Stimulated activated CD8-positive, alpha-beta memory T cell treated with anti-CD3 and anti-CD28 coated beads, Interleukin-2, amount 100 ng/mL, for 48 hours (primary cell): ENCODE measurements at regions not wholly inside any gene's neighbourhood (a gene's known extent, or its start where the extent isn't known, plus 50 kb on each side); places are given as distances from the start of the nearest gene placed in this dataset.
"Not testable (repeated sequence)": the region's sequence is repeated elsewhere in the genome, so short reads cannot be mapped to it uniquely, and the experiment has no call there.

ENCODE experiments used
- DNase-seq, 2 donors: peaks; one replicate each; pipeline ENCODE4 v3.0.0-alpha.2; 2020; ENCODE audit warnings: low read depth in 2 of 2

DNA sequence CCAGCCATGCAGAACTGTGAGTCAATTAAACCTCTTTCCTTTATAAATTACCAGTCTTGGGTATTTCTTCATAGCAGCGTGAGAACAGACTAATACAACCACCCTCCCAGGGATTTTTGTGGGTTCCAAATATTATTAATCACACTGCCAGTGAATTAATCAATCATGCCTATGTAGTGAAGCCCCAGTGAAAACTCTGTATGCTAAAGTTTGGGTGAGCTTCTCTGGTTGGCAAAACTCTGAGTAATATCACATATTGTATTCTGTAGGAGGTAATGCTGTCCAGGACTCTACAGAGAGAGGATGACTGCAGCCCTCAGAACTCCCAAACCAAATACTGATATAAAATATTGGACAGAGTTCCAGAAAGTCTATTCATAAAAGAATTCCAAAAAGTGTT lies 216.9 kb downstream of the RPAP3 start:
- no peak for DNase-seq

DNA sequence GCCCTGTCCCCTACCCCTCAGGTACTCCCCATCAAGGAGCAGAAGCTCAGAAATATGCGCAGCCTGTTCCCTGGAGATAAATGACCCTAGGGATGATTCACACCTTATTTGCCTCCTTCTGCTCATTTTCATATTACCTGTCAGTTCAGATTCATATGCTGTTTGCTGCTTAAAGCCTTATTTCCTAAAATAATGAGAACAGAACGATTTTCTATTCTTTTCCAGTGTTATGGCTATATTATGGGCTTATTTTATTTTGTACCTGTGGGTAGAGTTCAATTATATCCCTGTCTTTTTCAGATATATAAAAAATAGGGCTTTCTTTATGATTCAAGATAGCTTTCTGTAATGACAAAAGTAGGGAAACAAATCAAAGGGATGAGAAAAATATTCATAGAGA lies 224.8 kb downstream of the RPAP3 start:
- DNase-seq, result no peak

DNA sequence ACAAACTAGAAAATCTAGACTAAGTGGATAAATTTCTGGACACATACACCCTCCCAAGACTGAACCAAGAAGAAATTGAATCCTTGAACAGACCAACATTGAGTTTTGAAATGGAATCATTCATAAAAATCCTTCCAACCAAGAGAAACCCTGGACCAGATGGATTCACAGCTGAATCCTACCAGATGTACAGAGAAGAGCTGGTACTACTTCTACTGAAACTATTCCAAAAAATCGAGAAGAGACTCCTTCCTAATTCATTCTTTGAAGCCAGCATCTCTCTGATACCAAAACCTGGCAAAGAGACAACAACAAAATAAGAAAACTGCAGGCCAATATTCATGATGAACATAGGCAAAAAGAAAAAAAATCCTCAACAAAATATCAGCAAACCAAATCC lies 227.4 kb downstream of the RPAP3 start:
- no peak for DNase-seq

DNA sequence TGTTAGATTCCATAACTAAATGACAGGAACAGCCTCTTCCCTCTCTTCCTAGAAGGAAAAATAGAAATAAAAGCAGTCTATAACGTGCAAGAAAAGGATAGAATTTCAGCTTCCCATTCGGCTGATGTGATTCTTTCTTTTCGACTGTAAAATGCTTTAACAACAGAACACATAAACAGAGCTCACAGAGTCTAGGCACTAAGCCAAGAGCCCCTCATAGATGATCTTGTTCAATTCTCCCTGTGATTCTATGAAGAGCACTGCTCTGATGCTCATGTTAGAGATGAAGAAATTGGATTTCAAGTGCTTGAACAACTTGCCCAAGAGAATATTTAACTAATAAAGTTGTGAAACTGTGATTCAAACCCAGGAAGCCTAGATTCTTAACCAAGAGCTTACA lies 232.7 kb downstream of the RPAP3 start:
- no peak for DNase-seq

DNA sequence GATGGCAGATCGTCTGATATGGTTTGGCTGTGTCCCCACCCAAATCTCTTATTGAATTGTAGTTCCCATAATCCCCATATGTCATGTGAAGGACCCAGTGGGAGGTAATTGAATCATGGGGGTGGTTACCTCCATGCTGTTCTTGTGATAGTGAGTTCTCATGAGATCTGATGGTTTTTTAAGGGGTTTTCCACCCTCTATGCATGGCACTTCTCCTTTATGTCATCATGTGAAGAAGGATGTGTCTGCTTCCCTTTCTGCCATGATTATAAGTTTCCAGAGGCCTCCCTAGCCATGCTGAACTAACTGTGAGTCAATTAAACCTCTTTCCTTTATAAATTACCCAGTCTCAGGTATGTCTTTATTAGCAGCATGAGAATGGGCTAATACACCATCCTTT lies 235.5 kb downstream of the RPAP3 start:
- not testable (repeated sequence) for DNase-seq

DNA sequence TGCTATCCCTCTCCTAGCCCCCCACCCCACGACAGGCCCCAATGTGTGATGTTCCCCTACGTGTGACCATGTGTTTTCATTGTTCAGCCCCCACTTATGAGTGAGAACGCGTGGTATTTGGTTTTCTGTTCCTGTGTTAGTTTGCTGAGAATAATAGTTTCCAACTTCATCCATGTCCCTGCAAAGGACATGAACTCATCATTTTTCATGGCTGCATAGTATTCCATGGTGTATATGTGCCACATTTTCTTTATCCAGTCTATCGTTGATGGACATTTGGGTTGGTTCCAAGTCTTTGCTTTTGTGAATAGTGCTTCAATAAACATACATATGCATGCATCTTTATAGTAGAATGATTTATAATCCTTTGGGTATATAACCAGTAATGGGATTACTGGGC lies 241.9 kb downstream of the RPAP3 start:
- not testable (repeated sequence) for DNase-seq

DNA sequence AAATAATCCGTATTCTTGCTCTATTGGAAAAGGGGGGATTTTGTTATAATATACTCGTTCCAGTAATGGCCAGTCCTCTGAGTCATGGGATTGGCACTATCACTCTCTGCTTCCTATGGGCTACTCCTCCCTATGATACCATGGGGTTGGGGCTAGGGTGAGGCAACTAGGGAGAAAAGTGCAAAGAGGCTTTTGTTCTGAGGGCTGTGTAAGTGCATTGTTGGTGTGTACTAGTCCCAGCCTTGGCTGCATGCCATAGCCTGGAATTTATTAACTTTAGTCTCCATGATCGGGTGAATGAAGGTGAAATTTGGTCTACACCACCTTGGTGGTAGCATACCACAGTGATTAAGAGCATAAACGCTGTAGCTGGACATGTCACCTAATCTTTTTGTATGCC lies 247.6 kb downstream of the RPAP3 start:
- DNase-seq, result no peak

DNA sequence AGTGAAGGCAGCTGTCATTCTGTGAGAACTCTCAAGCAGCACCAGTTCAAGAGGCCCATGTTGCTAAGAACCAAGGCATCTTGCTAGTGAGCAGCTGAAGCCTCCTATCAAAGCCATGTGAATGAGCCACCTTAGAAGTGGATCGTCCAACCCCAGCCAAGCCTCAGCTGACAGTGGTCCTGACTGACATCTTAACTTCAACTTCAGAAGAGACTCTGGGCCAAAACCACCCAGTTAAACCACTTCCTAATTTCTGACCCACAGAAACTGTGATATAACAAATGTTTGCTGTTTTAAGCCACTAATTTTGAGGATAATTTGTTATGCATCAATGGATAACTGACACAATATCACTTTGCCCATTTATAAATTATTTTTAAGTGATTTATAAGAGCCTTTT lies 256.0 kb downstream of the RPAP3 start:
- no peak for DNase-seq

DNA sequence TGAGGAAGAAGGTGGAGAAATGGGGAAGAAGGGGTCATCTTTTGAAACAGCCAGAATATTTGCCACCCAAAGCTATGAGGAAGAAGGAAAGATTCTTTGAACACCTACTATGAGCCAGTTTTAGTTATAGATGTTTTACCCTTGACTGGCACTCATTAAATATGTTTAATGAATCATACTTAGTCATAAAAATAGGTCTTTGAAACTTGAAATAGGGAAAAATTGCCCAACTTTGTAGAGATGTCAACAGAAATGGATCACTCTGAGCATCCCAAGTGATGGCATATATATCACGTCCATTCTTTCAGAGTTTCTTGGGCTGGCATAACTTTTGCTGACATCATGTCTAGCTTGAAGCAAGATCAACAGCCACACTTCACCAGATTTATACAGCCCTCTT lies 263.5 kb downstream of the RPAP3 start:
- DNase-seq, result no peak

DNA sequence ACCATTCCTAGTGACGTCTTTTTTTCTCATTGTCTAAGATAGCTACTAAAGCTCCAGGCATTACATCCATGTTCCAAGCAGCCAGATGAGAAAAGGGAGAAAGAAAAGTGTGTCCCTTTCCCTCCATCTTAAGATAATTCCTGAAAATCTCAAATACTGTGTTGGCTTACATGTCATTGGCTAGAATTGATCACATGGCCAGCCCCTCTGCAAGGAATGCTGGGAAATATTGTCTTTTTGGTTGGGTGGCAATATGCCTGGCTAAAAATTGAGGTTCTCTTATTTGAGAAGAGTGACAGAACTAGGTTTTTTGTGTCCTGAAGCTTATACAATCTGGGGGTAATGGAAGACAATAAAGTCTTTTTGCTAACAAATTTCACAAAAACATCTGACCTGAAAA lies 264.3 kb downstream of the RPAP3 start:
- DNase-seq, result no peak

DNA sequence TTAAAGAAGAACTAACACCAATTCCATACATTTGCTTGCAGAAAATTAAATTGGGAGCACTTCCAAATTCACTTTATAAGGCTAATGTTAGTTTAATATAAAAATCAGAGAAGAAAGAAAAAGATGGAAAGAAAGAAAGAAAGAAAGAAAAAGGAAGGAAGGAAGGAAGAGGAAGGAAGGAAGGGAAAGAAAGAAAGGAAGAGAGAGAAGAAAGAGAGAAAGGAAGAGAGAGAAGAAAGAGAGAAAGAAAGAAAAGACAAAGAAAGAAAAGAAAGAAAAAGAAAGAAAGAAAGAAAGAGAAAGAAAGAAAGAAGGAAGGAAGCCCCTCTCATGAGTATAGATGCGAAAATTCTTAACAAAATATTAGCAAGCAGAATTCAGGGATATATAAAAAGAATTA lies 267.7 kb downstream of the RPAP3 start:
- DNase-seq, result no peak

DNA sequence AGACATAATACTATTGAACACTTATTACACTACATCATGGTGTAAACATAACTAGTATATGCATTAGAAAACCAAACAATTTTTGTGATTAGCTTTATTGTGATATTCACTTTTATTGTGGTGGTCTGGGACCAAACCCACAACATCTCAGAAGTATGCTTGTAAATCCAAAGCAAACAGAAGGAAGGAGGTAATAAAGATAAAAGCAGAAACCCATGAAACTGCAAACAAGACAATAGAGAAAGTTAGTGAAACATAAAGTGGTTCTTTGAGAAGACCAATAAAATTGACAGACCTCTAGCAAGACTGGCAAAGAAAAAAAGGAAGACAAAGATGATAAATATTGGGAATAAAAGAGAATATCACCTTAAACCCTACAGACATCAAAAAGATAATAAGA lies 268.3 kb downstream of the RPAP3 start:
- DNase-seq, result no peak

DNA sequence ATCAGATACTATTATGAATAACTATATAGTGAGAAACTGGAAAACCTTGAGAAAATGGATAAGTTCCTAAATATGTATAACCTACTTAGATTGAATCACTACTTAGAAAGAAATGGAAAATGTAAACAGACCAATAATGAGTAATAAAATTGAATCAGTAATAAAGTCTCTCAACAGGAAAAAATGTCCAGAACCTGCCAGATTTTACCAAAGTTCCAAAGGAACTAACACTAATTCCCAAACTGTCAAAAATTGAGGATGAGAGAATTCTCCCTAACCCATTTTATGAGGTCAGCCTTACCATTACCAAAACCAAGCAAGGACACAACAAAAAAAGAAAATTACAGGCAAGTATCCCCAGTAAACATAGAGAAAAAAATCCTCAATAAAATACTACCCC lies 272.0 kb downstream of the RPAP3 start:
- DNase-seq, result no peak

DNA sequence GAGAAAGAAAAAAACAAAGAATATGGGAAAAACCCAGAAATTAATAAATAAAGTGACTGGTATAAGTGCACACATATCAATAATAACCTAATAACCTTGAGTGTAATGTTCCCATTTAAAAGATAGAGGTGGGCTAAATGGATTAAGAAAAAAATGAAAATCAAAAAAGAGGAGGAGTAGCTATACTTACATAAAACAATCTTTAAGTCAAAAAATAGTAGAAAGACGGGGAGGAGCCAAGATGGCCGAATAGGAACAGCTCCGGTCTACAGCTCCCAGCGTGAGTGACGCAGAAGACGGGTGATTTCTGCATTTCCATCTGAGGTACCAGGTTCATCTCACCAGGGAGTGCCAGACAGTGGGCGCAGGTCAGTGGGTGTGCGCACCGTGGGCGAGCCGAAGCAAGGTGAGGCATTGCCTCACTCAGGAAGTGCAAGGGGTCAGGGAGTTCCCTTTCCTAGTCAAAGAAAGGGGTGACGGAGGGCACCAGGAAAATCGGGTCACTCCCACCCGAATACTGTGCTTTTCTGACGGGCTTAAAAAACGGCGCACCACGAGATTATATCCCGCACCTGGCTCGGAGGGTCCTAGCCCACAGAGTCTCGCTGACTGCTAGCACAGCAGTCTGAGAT lies 279.0 kb downstream of the RPAP3 start:
- not testable (repeated sequence) for DNase-seq

DNA sequence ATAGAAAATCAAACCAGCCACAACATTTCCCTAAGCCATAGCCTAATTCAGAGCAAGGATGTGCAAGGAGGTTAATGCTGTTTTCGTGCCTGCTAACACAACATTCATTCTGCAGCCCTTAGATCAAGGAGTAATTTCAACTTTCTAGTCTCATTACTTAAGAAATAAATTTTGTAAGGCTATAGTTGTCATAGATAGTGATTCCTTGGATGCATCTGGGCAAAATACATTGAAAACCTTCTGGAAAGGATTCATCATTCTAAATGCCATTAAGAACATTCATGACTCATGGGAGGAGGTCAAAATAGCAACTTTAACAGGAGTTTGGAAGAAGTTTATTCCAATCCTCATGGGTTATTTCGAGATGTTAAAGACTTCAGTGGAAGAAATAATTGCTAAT lies 283.2 kb downstream of the RPAP3 start:
- DNase-seq, result no peak

DNA sequence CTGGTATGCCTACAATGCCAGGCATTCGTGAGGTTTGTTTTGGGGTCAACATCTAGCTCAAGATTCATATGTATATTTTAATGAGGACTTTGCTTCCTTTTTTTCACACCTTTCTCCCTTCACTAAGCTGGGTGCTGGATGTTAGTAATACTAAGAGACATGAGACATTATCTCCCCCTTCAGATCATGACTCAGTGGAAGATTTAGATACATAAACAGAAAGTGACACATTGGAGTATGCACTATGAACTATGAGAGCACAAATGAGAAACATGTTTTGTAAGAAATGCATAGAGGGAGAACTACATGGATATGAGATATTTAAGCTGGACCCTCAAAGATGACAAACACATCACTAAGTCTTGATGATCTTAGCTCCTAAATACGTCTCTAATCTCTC lies 286.3 kb downstream of the RPAP3 start:
- DNase-seq, result no peak

DNA sequence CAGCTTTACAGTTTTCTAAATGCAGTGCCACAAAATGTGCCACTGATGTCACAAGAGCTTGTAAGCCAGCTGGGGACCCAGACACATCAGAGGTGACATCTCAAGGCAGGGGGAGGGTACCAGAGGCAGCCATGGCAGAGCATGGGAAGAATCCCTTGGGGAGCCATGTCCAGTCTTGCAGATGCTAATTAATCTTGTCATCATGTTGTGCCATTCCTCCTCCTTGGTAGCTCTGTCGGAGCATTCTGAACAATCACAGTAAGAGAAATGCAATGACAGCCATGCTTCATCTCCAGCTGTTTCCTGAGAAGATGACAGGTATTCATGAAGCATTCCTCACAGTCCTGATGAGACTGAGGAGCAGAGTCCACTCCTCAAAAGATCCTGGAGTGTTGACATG lies 287.9 kb downstream of the RPAP3 start:
- DNase-seq, result no peak

DNA sequence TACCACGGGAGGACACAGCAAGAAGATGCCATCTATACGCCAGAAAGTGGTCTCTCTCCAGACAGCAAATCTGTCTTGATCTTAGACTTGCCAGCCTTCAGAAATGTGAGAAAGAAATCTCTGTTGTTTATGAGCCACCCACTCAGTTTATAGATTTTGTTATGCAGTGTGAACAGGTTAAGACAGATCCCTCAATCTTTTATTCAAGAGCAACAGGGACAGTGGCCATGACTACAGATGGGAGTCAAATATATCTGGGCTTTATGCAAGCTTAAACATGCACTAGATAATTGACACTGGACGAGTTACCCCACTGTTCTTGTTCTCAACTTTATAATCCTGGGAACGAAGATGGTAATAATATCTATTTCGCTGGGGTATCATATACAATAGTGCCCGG lies 288.7 kb downstream of the RPAP3 start:
- DNase-seq, result no peak

DNA sequence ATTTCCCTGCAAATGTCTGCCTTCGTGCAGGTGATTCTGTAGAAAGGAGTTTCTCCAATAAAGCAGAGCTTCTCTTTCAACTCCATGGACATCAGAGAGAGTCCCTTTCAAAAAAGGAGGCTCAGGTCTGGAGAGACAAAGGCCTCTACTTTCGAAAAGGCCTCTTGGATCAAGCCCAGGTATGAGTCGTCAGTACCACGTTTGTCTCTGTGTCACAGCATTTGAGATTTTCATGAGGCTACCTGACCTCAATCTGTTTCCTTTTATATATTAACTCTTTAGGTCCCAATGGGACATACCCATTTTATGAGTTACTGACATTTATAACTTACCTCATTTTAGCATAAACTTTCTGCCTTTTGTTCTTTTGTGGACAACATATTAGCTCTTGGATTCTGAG lies 290.8 kb downstream of the RPAP3 start:
- DNase-seq, result no peak

DNA sequence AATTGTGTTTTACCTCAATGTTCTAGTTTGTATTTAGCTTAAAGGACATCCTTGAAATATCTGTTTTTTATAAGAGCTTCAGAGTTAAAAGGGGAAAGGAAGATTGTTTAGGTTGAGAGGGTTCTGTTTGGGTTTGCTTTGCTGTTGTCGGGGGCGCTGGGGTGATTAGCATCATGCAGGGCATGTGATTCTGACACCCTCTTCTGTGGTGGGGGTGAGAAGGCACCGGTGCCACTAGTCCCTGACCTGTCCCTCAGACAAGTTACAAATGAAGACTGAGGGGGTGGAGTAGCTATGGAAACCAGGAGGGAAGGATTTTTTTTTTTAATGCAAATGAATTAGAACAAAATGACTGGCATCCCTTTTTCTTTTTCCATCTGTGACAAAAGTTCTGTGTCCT lies 291.3 kb downstream of the RPAP3 start:
- DNase-seq, result no peak

DNA sequence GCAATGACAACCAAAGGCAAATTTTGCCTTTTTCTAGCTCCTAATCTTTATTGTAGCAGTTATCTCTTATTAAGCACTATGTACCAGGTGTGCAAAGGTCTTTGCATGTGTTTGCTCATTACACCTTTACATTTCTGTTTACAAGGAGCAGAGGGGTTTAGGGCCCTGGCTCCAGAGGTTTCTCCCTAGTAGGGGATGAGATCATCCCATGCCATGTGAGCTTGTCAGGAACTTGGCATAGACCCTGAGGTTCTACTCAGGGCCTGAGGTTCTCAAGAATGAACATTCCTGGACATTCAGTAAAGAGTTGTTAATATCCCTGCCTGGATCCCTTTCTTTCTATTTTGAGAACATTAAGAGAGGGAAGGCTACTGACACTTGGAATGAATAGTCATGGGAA lies 292.0 kb downstream of the RPAP3 start:
- DNase-seq, result no peak

DNA sequence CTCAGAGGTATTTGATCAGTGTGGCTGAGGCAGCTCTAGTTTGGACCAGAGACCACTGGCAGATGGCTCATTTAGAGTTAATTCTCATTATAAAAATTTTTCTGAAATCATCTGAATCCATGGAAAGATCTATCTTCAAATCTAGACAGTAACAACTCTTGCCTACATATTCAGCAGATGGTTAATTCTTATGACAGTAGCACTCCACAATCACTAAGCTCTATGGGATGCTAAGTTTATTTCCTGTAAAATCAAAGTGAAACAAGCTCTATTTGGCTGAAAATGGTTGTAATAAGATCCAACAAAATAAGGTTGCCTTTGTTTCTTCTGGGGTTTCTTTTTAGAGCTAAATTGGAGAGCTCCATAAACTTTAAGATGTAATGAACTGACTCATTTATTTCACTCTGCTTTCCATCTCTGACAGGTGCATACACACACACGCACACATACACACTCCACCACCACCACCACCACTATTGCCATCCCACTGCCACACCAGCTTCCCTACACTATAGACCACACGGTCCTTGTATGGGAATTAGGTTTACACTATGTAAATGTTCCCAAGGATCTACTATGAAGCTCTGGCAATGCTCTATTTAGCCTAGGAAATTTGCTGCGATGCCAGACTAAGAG lies 293.1 kb downstream of the RPAP3 start:
- DNase-seq, result no peak

DNA sequence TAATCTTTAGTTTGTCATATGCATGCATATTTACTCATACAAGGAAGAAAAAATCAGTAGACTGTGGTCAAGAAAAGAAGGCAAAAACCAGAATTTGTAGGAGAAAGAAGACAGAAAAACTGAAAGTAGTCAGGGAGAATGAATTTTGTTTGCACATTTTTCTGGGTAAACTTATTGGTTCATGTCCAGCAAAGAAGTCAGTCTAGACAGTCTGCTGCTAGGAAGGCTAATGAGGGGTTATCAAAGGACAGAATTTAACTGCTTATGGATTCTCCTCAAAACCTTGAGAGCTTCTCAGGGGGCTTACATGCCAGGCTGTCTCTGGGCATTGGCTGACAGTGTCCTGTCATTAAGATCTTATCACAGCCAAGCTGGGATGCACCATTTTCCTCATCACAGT lies 293.9 kb downstream of the RPAP3 start:
- DNase-seq, result no peak

DNA sequence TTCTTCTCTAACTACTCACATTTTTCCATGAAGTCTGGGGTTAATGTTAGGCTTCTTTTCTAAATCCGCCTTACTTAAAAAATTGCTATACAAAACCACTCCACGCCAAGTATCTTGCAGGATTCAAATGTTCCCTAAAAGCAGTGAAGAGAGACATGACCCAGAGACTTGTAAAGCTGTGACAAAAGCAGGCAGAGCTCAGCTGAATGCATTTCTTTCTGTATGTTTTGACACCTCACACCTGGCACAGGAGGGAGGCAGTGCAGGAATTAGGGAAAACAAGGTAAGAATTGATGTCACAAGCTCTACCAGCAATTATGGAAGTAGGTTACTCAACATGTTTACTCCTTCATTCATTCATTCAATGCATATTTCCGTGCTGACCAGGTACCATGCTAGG lies 295.0 kb downstream of the RPAP3 start:
- DNase-seq, result no peak
